Activated CD4-positive, alpha-beta T cell treated with anti-CD3 and anti-CD28 coated beads for 36 hours (primary cell): ENCODE measurements at regions not wholly inside any gene's neighbourhood (a gene's known extent, or its start where the extent isn't known, plus 50 kb on each side); places are given as distances from the start of the nearest gene placed in this dataset.
"Not testable (repeated sequence)": the region's sequence is repeated elsewhere in the genome, so short reads cannot be mapped to it uniquely, and the experiment has no call there.

Experiments
- ATAC-seq: fragments of 200-7000 bp; cut with Tn5 transposase; one replicate; pipeline ENCODE4 v1.10.0; 2021; ENCODE audit warnings: mild to moderate bottlenecking, moderate library complexity
- CTCF ChIA-PET: fragments of 350-600 bp; sonication (Branson Sonifier 250); formaldehyde crosslinking; loops from one replicate; lab custom pipeline; 2021; ENCODE audit warnings: antibody characterized with exemption; lab: Charles Lee
- POLR2A ChIA-PET: fragments of 350-600 bp; sonication (Branson Sonifier 250); formaldehyde crosslinking; loops from one replicate; lab custom pipeline; 2021; ENCODE audit warnings: antibody characterized with exemption, inconsistent platforms; lab: Charles Lee
- DNase-seq: peaks from one replicate; pipeline ENCODE4 v3.0.0-alpha.2; 2020
- H3K27ac Mint-ChIP-seq: one replicate; pipeline ENCODE4 v1.8.0; 2021; ENCODE audit warnings: mixed read lengths
- H3K27me3 Mint-ChIP-seq: one replicate; pipeline ENCODE4 v1.8.0; 2021; ENCODE audit warnings: mixed read lengths
- H3K36me3 Mint-ChIP-seq: one replicate; pipeline ENCODE4 v1.8.0; 2021; ENCODE audit warnings: low read depth, mixed read lengths
- H3K4me1 Mint-ChIP-seq: one replicate; pipeline ENCODE4 v1.8.0; 2021; ENCODE audit warnings: mixed read lengths
- H3K4me3 Mint-ChIP-seq: one replicate; pipeline ENCODE4 v1.8.0; 2021; ENCODE audit warnings: mild to moderate bottlenecking, moderate library complexity, mixed read lengths
- H3K9me3 Mint-ChIP-seq: one replicate; pipeline ENCODE4 v1.8.0; 2021; ENCODE audit warnings: low read depth, mixed read lengths
- intact Hi-C, 2 experiments: fragments of 100-400 bp; cut with DNase I in 1 of 2; cut with micrococcal nuclease in 1 of 2; formaldehyde crosslinking; loops; one replicate each; pipeline versions ENCODE4 v1.14.2 to v1.15.1; 2022 to 2024; cut with DNase I, micrococcal nuclease

GRCh38 chr13:21297914-21298831 lies 121.7 kb downstream of the MRPL57 start:
- intact Hi-C loops: loop anchor here (1.0 to 5.0 kb wide), 11 partner anchors 121 to 526 kb away; partner anchors contain the start of genes FGF9 (in 2 of the 2), MICU2 (in 2 of the 2), MRPL57 (in 2 of the 2) and SKA3 (in 2 of the 2)
- Mint-ChIP-seq H3K27ac (peak overlapping the region; percentile 82), H3K27me3 (no peaks in the 10 kb centered on the region), H3K4me1 (peaks cover 25% of the 10 kb centered on the region), H3K36me3 (peaks cover 4% of the 10 kb centered on the region), H3K4me3 (peak overlapping the region; percentile 84), H3K9me3 (no peaks in the 10 kb centered on the region)
- ChIA-PET POLR2A (interaction anchor here (1.0 to 1.8 kb wide), 3 partner anchors 31 to 305 kb away, joined by 3 to 7 read pairs (median 3); partner anchors contain the start of genes MICU2, MRPL57 and SKA3), CTCF (interaction anchor here (0.7 to 5.2 kb wide), 21 partner anchors 10 to 909 kb away, joined by 3 to 90 read pairs (median 4); partner anchors contain the start of genes MICU2, MRPL57, SKA3 and ZDHHC20)
- ATAC-seq (peak; percentile 93), DNase-seq (peak; percentile 93)

GRCh38 chr13:21304256-21304655 lies 127.8 kb downstream of the MRPL57 start:
- intact Hi-C loops: no loop called here
- H3K9me3 Mint-ChIP-seq: no peaks in the 10 kb centered on the region
- H3K27me3 Mint-ChIP-seq: no peaks in the 10 kb centered on the region
- H3K27ac Mint-ChIP-seq: no peak overlapping the region
- peaks cover 13% of the 10 kb centered on the region for H3K36me3 Mint-ChIP-seq
- DNase-seq (no peak), ATAC-seq (peak; percentile 66)
- H3K4me3 Mint-ChIP-seq: no peak overlapping the region
- ChIA-PET POLR2A (no interaction called here), CTCF (interaction anchor here (0.6 kb wide), 1 partner anchor 13 kb away, joined by 3 read pairs; no protein-coding TSS in a partner anchor)
- H3K4me1 Mint-ChIP-seq: peaks cover 16% of the 10 kb centered on the region

DNA sequence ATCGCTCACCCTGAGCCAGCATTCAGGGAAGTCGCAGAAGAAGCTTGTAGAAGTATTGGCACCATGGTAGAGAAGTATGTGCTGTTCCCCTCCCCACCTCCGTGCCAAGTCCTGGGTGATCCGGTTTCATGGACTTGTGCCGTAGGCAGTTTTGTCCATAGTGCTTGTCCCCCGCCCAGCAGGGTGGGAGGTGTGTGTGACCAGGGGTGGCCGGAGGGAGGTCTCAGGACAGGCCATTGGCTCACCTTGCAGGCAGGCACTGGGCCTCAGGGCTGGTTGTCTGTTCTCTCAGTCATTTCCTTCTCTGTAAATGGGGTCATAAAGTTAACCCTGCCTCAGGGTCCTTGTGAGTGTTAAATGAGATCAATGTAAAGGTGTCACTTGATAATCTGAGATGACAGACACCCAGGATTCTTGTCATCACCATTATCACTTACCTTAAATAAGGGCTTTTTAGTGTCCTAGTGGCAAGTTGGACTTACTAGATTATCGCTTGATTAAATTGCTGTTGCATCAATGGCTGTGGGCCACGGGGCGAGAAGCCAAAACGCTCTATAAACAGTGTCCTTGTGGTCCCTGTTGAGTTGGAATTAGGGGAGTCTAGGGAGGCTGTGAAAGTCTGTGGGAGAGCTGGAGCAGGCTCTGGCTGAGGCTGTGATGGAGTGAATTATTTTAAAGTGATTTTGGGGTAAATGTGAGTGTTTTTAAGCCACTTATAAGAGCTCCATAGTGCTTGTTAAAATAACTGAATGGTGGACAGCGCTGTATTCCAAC lies 130.0 kb downstream of the MRPL57 start:
- H3K4me1 Mint-ChIP-seq: peaks cover 19% of the 10 kb centered on the region
- H3K4me3 Mint-ChIP-seq, ATAC-seq, intact Hi-C loops, H3K27ac Mint-ChIP-seq, POLR2A ChIA-PET, H3K27me3 Mint-ChIP-seq, H3K9me3 Mint-ChIP-seq, DNase-seq: not testable (repeated sequence)
- H3K36me3 Mint-ChIP-seq: peaks cover 14% of the 10 kb centered on the region
- CTCF ChIA-PET: interaction anchor here (1.0 to 1.6 kb wide), 2 partner anchors 16 to 129 kb away, joined by 3 read pairs; no protein-coding TSS in a partner anchor

- ATAC-seq, H3K4me3 Mint-ChIP-seq, DNase-seq, intact Hi-C loops, POLR2A ChIA-PET, H3K27me3 Mint-ChIP-seq, H3K9me3 Mint-ChIP-seq, H3K27ac Mint-ChIP-seq: not testable (repeated sequence)
- H3K4me1 Mint-ChIP-seq: peaks cover 19% of the 10 kb centered on the region
- H3K36me3 Mint-ChIP-seq: peaks cover 18% of the 10 kb centered on the region
- CTCF ChIA-PET: interaction anchor here (1.6 kb wide), 1 partner anchor 130 kb away, joined by 3 read pairs; no protein-coding TSS in a partner anchor
Measured at GRCh38 chr13:21307158-21307557, 130.7 kb downstream of the MRPL57 start.

DNA sequence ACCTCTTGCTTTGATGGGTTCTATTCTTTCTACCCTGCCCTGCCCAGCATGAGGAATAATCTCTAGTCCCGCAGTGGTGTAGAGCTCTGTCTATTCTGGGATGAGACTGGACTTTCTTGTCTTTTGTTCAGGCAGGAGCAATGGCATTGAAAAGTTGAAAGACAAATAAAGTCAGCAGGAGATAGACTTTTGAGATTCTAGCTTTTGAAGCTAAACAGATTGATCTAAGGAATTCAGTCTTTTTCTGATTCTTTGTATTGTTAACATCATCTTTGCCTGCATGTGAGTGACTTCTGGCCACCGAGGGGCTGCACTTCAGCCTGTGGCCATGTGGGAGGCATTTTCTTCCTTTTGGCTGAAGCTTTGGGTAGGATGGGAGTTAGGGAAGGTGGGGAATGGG lies 132.4 kb downstream of the MRPL57 start:
- POLR2A ChIA-PET: no interaction called here

DNA sequence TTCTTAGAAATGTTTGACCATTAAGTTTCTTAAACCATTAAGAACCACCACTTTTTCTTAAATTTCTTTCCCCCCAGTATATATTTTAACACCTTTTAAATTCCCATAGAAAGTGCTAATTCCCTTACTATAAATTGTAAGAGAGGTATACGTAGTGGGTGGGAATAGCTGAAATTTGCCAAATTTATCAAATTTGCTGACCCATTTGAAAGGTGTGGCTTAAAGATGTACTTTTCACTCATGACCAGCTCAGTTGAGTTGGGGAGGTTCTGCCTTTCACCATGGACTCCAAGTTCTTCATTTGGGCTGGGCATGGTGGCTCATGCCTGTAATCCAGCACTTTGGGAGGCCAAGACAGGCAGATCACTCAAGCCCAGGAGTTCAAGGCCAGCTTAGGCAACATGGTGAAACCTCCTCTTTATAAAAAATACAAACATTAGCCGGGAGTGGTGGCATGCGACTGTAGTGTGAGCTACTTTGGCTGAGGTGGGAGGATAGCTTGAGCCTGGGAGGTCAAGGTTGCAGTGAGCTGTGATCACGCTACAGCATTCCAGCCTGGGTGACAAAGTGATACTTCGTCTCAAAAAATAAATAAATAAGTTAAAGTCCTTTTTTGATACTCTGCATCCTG lies 133.2 kb downstream of the MRPL57 start:
- DNase-seq (no peak), ATAC-seq (no peak)
- Mint-ChIP-seq H3K27ac (no peak overlapping the region), H3K27me3 (no peaks in the 10 kb centered on the region), H3K9me3 (no peaks in the 10 kb centered on the region), H3K4me3 (no peak overlapping the region), H3K4me1 (peaks cover 9% of the 10 kb centered on the region), H3K36me3 (peaks cover 6% of the 10 kb centered on the region)
- ChIA-PET CTCF (interaction anchor here (1.8 to 1.9 kb wide), 2 partner anchors 12 to 168 kb away, joined by 5 to 7 read pairs; no protein-coding TSS in a partner anchor), POLR2A (no interaction called here)
- intact Hi-C loops: no loop called here

More for the DNA sequence above, 132.4 kb downstream of the MRPL57 start:
- Mint-ChIP-seq H3K9me3 (no peaks in the 10 kb centered on the region), H3K27me3 (no peaks in the 10 kb centered on the region), H3K27ac (no peak overlapping the region), H3K4me3 (no peak overlapping the region), H3K4me1 (peaks cover 14% of the 10 kb centered on the region), H3K36me3 (peaks cover 10% of the 10 kb centered on the region)
- CTCF ChIA-PET: interaction anchor here (1.8 to 1.9 kb wide), 2 partner anchors 11 to 168 kb away, joined by 5 to 7 read pairs; no protein-coding TSS in a partner anchor
- ATAC-seq: no peak
- intact Hi-C loops: no loop called here
- no peak for DNase-seq

DNA sequence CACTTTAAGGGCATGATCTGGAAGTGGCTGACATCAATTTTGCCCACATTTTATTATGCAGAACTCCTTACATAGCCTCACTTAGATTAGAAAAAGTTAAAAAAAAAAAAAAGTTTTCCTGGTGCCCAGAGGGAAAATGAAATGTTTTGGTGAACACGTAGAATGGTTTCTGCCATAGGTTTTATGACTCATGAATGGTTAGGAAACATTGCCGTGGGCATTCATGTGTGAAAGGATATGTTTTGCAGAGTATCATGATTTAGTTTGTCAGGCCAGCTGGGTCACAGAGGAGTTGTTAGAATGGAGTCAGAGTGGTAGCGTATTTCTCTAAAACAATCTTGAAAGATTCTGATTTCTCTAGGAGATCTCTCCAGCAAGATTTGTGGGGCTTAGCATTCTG lies 133.8 kb downstream of the MRPL57 start:
- ATAC-seq (peak; percentile 42), DNase-seq (no peak)
- Mint-ChIP-seq H3K36me3 (peaks cover 6% of the 10 kb centered on the region), H3K4me1 (peaks cover 9% of the 10 kb centered on the region), H3K9me3 (no peaks in the 10 kb centered on the region), H3K27ac (no peak overlapping the region), H3K4me3 (no peak overlapping the region), H3K27me3 (no peaks in the 10 kb centered on the region)
- ChIA-PET CTCF (interaction anchor here (1.8 kb wide), 1 partner anchor 13 kb away, joined by 7 read pairs; no protein-coding TSS in a partner anchor), POLR2A (no interaction called here)
- intact Hi-C loops: no loop called here

- ATAC-seq, H3K4me3 Mint-ChIP-seq, H3K9me3 Mint-ChIP-seq, intact Hi-C loops, H3K27me3 Mint-ChIP-seq, H3K27ac Mint-ChIP-seq, CTCF ChIA-PET, H3K36me3 Mint-ChIP-seq, DNase-seq: not testable (repeated sequence)
- POLR2A ChIA-PET: interaction anchor here (0.7 kb wide), 1 partner anchor 20 kb away, joined by 3 read pairs; no protein-coding TSS in a partner anchor
- H3K4me1 Mint-ChIP-seq: peaks cover 16% of the 10 kb centered on the region
Measured at GRCh38 chr13:21314976-21315375, 138.5 kb downstream of the MRPL57 start.

DNA sequence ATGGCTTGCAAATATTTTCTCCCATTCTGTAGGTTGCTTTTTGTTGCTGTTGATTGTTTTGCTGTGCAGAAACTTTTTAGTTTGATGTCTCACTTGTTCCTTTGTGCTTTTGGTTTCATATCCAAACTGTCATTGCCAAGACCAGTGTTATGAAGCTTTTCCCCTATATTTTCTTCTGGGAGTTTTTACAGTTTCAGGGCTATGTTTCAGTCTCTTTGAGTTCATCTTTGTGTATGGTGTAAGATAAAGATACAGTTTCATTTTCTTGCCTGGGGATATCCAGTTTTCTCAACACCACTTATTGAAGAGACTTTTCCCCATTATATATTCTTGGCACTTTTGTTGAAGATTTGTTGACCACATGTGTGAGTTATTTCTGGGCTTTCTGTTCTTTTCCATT lies 139.9 kb downstream of the MRPL57 start:
- peaks cover 6% of the 10 kb centered on the region for H3K36me3 Mint-ChIP-seq

GRCh38 chr13:21318891-21319532 lies 140.1 kb downstream of the ZDHHC20 start:
- H3K27ac Mint-ChIP-seq: no peak overlapping the region
- H3K27me3 Mint-ChIP-seq: no peaks in the 10 kb centered on the region
- POLR2A ChIA-PET: no interaction called here
- DNase-seq (no peak), ATAC-seq (no peak)
- CTCF ChIA-PET: no interaction called here
- peaks cover 6% of the 10 kb centered on the region for H3K4me1 Mint-ChIP-seq
- peak overlapping the region; percentile 6 for H3K4me3 Mint-ChIP-seq
- intact Hi-C loops: no loop called here
- H3K9me3 Mint-ChIP-seq: no peaks in the 10 kb centered on the region
- H3K36me3 Mint-ChIP-seq: peaks cover 2% of the 10 kb centered on the region

More for the DNA sequence above, 139.9 kb downstream of the MRPL57 start:
- intact Hi-C loops: no loop called here
- Mint-ChIP-seq H3K27me3 (no peaks in the 10 kb centered on the region), H3K9me3 (no peaks in the 10 kb centered on the region), H3K27ac (no peak overlapping the region), H3K4me1 (peaks cover 6% of the 10 kb centered on the region), H3K4me3 (no peak overlapping the region)
- DNase-seq (no peak), ATAC-seq (no peak)
- CTCF ChIA-PET: no interaction called here
- POLR2A ChIA-PET: no interaction called here
